Spleen (tissue), 7 donors: ENCODE measurements at regions not wholly inside any gene's neighbourhood (a gene's known extent, or its start where the extent isn't known, plus 50 kb on each side); places are given as distances from the start of the nearest gene placed in this dataset.

Experiments
- CTCF ChIP-seq, 11 experiments: fragments of 200-600 bp in 7 of 11; fragments of 450-650 bp in 4 of 11; sonication (generic) in 4 of 11; IDR thresholded peaks in 8 of 11; conservative IDR thresholded peaks in 3 of 11; 1 replicate in 7 of 11; 2 replicates in 4 of 11; pipeline versions ENCODE4 v1.4.0 to v1.8.0; 2016 to 2021; ENCODE audit warnings: antibody characterized with exemption in 11 of 11, inconsistent platforms in 4 of 11, mild to moderate bottlenecking in 1 of 11
- POLR2AphosphoS5 ChIP-seq, 3 donors: sonication (generic); formaldehyde crosslinking; IDR thresholded peaks; one replicate each; pipeline ENCODE4 v1.5.1; 2017; ENCODE audit warnings: antibody characterized with exemption in 3 of 3
- donor health status: DM: no; HTN: no; CAD: no; lungs with moderate emphysema.
- donor health status: DM: no; HTN: no; CAD: no.
- donor health status: DM: no; HTN: no; CAD: no.

GRCh38 chr1:91621907-91622306 is 121.3 kb downstream of the CDC7 start:
- TF ChIP-seq CTCF (IDR thresholded peaks at IDR 0.05 in 8 of 11, conservative IDR thresholded peaks at IDR 0.05 in 3 of 11) = no peak
- no peak for TF ChIP-seq POLR2AphosphoS5 (IDR thresholded peaks at IDR 0.05)
